ENCODE measurements at regions not wholly inside any gene's neighbourhood (a gene's known extent, or its start where the extent isn't known, plus 50 kb on each side); places are given as distances from the start of the nearest gene placed in this dataset.

GRCh38 chr5:116733991-116734975 is 159.7 kb upstream of the SEMA6A start:
- TF ChIP-seq CTCF (IDR thresholded peaks at IDR 0.05; ENCODE audit: low read depth, low read length, poor library complexity, severe bottlenecking) (no peak), EZH2phosphoT487 (IDR thresholded peaks at IDR 0.05; ENCODE audit: borderline replicate concordance, low read length) (no peak)
